Activated T-cell treated with anti-CD3 and anti-CD28 coated beads, Interleukin-2, amount 50 U/mL, for 1 hour (primary cell): ENCODE measurements at regions not wholly inside any gene's neighbourhood (a gene's known extent, or its start where the extent isn't known, plus 50 kb on each side); places are given as distances from the start of the nearest gene placed in this dataset.

Source experiments
- DNase-seq: peaks from one replicate; pipeline ENCODE4 v3.0.0-alpha.2; 2020

DNA sequence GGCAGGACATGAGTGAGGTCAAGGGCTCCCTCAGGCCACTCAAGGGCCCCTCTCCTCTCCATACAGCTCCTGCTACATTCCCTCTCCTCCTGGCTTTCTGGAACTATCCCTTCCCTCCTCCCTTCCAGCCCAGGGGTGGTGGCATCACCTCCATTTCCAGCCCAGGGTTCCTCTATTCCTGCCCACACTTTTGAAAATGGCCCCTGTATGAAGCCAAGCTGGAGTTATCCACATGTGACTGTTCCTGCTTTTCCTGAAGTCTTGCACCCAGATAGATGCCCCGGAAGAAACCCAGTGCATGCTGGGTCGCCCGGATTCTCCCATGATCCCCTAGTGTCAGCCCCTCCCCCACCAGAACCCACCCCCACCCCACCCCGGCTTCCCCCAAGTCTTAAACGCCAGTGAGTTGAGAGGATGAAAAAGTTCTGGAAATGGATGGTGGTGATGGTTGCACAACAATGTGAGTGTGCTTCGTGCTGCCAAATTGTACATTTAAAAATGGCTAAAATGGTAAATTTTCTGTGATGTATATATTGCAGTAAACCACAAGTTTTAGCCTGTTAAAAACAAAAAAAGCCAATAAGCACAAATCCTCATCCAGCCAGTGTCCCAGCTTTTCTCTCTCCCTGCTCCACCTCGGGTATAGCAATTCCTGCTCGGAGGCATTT lies 136.9 kb downstream of the SCARB1 start:
- no peak for DNase-seq

- DNase-seq: no peak
These were observed 137.9 kb downstream of the SCARB1 start for GRCh38 chr12:124725597-124726237.

GRCh38 chr12:124725099-124725498 lies 138.6 kb downstream of the SCARB1 start:
- DNase-seq: no peak

GRCh38 chr12:124722878-124723277 lies 140.8 kb downstream of the SCARB1 start:
- no peak for DNase-seq

DNA sequence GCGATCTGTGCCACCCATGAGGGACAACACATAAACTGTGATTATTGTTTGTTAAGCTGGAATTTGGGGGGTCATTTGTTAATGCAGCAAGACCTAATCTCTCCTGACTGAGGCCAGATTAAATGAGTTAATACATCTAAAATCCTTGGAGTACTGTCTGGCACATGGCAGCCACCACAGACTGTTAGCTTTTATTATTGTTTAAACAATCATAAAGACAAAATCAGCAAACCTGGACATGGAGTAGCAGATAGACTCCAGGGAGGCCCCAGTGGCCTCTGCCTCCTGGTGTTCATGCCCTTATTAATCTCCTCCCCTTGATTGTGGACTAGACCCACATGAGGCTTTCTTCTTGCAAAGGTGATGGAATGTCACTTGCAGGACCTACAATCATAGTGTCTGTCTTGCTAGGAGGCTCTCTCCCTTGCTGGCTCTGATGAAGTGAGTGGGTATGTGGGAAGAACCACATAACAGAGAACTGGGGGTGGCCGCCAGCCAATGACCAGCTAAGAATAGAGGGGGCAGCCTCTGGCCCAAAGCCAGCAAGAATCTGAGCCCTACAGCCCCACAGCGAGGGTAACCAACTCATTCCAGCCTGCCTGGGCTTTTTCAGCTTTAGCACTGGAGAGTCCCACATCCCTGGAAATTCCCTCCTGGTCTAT lies 142.0 kb downstream of the SCARB1 start:
- DNase-seq: no peak

- no peak for DNase-seq
These were observed 142.8 kb downstream of the SCARB1 start for GRCh38 chr12:124720681-124721500.

DNA sequence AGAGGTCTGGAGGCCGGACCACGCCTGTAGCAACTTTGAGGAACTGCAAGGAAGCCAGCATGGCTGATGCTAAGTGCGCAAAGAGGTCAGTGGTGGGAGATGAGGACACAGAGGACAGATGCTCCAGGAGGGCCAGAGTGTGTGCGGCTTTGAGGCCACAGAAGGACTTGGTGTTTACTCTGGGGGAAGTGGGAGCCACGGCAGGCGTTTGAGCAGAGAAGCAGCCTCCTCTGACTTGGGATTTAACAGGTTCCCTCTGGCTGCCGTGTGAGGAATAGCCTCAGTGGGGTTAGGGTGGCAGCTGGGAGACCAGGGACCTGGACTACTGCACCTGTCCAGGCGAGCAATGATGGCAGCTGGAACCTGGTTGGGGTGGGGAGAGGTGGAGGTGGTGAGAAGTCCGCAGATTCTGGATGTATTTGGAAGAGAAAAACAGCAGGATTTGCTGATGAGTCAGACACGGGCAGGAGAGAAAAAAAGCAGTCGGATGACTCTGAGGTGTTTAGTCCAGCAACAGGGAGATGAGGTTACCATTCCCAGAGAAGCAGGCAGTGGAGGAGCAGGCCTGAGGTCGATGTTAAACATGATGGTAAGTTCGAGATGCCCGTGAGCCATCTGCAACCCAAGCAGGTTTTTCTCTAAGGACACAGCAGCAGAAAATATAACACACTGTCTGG lies 143.5 kb downstream of the SCARB1 start:
- DNase-seq: no peak

- DNase-seq: no peak
These were observed 144.4 kb downstream of the SCARB1 start for GRCh38 chr12:124719231-124719630.

- no peak for DNase-seq
These were observed 145.2 kb downstream of the SCARB1 start for GRCh38 chr12:124718458-124718857.

- no peak for DNase-seq
These were observed 145.6 kb downstream of the SCARB1 start for GRCh38 chr12:124718036-124718435.

GRCh38 chr12:124717318-124717717 lies 146.3 kb downstream of the SCARB1 start:
- DNase-seq: no peak

DNA sequence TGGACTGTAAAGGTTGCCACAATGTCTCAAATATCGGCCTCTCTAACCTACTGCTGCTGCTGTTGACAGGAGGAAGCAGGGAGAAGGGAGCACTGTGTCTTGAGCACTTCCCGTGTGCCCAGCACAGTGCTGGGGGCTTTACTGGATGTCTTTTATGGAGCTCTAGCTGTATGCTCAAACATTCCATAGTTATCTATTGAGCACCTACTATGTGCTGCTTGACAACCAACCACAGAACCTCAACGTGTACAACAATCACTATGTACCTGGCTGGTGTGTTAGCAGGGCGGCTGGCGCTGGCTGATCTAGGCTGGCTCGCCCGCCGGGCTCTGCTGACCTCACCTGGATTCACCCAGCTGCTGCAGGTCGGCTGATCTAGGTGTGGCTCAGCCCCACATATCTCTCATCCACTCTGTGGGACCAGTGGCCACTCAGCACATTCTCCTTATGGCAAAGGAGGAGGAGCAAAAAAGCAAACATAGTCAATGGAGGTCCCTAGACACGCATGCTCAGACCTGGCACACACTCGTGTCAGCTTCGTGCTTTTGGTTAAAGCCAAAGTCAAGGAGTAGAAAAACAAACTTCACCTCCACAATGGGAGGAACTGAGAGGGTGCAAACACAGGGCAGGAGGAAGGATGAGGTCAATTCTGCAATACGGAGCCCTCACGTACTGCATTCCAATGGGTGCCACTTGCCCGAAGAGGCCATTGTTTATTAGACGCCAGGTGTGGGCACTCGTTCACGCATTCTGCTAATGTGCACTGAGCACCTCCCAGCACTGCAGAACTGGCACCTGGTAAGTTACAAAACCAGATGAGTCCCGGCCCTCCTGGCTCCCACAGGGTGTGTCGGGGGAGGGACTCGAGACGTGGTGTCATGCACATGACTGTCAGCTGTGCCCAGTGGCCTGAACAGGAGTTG lies 147.2 kb downstream of the SCARB1 start:
- no peak for DNase-seq

GRCh38 chr12:124715121-124715990 lies 147.9 kb upstream of the NCOR2 start:
- no peak for DNase-seq

- DNase-seq: peak; percentile 46
These were observed 146.1 kb upstream of the NCOR2 start for GRCh38 chr12:124713436-124714082.

DNA sequence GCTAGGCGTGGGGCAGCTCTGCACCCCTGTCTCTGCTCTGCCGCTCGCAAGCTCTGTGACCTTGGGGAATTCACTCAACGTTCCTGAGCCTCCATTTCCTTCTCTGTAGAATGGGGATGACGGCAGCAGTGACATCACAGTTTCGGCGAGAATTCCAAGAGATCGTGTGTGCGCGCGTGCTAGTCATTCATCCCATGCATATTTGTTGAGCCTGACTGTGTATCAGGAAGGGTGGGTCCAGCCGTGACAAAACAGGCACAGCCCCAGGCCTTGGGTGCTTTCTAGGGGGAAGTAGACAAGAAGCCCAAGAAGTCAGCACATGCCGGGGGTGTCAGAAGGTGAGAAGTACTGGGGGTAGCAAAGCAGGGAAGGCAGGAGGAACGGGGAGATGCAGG lies 145.6 kb upstream of the NCOR2 start:
- DNase-seq: no peak

- no peak for DNase-seq
These were observed 143.9 kb upstream of the NCOR2 start for GRCh38 chr12:124711344-124711743.

- no peak for DNase-seq
These were observed 142.6 kb upstream of the NCOR2 start for GRCh38 chr12:124709722-124710687.

GRCh38 chr12:124707316-124707715 lies 139.9 kb upstream of the NCOR2 start:
- no peak for DNase-seq

- DNase-seq: no peak
These were observed 139.0 kb upstream of the NCOR2 start for GRCh38 chr12:124706363-124706762.
